HT-29 (cell line): ENCODE measurements at regions not wholly inside any gene's neighbourhood (a gene's known extent, or its start where the extent isn't known, plus 50 kb on each side); places are given as distances from the start of the nearest gene placed in this dataset.
A peak's percentile ranks its signal among the peaks of the same experiment; 100 is the strongest.

Experiments used
- DNase-seq: peaks from one replicate; pipeline ENCODE4 v3.0.0-alpha.2; 2015; ENCODE audit warnings: low spot score

DNA sequence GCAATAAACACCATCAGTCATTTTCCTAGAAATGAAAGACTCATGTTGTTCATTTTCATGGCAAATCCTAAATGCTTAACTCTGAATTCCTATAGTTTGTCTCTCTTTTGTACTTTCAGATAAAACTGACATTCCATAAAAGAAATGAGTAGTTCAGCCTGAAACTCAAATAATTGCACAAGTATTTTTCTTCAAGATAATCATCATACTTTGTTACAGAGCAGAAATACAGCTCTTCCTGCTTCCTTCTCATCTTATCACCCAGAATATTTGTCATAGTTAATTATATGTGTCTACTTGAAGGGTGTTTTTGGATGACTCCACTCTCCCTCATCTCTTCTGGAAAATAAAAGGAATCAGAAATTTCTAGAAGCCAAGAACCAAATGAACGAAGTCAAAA, 141.1 kb downstream of the HNMT start:
- no peak for DNase-seq

- DNase-seq: no peak
Observed at GRCh38 chr2:138106606-138107005, 142.3 kb downstream of the HNMT start.

GRCh38 chr2:138107288-138107687, 143.0 kb downstream of the HNMT start:
- no peak for DNase-seq

DNA sequence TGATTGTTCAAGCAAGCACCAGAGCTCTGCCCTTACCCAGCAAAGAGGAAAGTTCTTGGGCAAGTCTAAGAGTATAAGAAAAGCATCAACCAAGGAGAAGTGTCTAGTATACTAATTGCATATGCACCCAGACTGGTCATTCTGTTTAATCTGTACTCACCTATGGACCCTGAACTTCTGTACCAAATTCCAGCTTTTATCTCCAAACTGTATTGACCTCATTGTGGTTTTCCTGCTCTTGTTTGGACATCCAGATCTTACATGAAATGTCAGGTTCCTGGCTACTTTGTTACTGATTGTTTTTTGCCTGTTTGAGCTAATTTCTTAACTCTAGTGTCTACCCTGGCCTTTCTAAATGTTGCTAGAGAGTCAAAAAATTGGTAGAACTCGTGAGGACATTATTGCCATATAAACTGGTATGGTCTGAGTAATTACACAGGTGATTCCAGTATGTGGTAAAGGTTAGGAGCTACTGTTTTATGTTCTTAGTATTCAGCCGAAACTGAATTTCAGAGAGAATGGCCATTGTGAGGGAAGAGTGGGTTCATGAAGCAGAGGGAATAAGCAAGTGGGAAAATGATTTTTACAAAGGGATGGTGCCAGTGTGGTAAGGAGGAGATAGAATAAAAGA, 146.3 kb downstream of the HNMT start:
- DNase-seq: no peak

DNA sequence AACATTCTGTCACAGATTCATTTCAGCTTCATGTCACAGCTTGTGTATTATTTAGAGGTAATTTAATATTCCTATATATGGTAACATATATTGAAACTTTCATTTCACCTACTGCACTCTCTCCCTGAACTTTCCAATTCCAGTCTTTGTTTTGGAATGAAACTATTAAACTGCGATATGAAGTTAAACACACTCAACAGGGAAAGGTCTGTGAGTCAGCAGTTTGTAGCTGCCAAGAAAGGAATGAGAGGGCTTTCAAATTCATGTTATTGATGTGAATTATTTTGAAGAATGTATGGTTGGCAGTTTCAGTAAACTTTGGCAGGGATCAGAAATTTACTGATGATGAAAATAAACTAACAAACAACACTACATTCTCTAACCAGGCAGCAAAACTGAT, 148.3 kb downstream of the HNMT start:
- DNase-seq: no peak

DNA sequence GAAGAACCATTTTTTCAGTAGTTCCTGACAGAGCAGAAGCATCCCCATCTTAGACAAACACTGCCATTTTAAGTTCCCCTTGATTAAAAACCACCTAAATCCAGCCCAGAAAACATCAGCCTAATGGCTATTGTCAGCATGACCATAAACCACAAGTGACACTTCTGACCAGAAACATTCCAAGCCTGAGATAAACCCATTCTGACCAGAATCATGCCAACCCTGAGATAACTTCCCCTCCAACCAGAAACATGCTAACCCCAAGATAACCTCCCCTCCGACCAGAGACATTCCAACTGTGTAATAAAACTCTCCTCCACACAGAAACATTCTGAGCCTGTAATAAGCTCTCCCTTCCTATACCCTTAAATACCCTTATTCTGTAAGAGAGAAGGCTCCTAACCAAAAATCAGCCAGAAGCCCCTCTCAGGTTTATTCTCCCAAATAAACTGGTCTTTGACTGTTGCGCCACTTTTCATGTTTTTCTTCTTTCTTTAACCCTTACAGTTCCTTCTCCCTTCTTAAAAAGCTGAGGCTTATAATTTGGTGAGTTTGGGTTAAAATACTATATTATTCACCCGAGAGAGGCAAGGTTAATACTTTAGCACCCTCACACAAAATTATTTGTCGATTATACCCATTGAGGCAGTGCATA, 149.7 kb downstream of the HNMT start:
- no peak for DNase-seq

DNA sequence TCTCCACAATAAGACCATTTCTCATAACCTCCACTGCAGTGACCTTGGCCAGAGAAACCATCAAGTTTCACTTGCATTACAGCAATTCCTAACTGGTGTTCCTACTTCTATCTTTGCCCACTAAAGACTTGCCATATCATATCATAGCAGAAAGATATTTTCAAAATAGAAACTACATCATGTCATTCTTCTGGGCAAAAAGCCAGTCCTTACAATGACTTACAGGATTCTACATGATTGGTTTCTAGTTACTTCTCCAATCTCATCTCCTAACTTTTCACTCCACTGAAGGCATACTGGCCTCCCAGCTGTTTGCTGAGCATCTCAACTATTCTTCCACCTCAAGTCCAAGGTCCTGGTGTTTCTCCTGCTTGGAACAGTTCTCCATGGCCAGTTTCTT, 151.4 kb downstream of the HNMT start:
- DNase-seq: no peak

DNA sequence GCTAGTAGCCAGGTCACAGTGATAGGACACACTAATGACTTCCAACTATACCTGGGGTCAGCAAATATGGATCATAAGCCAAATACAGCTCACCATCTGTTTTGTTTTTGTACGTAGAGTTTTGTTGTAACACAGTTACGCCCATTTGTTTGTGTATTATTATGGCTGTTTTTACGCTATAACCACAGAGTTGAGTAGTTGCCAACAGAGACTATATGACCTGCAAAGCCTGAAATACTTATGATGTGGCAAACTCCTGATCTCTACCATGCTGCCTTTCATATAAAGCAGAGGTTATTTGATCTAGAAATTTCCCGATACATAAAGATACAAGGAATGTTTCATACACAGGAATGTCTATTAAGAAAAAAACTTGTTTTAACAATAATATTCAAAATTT, 152.2 kb downstream of the HNMT start:
- DNase-seq: no peak

GRCh38 chr2:138121666-138122661, 157.7 kb downstream of the HNMT start:
- DNase-seq: peak; percentile 78

- DNase-seq: no peak
Observed at GRCh38 chr2:138122891-138123290, 158.6 kb downstream of the HNMT start.

DNA sequence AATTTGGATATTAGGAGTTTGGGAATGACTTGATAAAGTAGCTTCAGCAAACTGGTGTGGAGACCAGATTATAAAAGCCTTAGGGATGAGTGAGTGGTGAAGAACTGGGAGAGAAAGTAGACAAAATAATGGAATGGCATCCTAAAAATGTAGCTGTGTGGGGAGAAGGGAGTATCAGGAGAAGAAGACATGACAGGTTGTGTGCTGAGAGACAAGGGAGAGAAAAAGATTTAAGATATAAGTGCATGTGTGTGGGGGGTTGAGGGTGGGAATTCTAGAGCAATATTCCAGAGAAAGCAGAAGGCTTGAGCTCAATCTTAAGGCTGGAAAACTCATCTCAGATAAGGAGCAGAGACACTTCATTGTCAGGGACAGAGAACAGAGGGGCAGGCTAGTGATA, 159.5 kb downstream of the HNMT start:
- DNase-seq: no peak

GRCh38 chr2:138124521-138124920, 160.2 kb downstream of the HNMT start:
- DNase-seq: no peak

DNA sequence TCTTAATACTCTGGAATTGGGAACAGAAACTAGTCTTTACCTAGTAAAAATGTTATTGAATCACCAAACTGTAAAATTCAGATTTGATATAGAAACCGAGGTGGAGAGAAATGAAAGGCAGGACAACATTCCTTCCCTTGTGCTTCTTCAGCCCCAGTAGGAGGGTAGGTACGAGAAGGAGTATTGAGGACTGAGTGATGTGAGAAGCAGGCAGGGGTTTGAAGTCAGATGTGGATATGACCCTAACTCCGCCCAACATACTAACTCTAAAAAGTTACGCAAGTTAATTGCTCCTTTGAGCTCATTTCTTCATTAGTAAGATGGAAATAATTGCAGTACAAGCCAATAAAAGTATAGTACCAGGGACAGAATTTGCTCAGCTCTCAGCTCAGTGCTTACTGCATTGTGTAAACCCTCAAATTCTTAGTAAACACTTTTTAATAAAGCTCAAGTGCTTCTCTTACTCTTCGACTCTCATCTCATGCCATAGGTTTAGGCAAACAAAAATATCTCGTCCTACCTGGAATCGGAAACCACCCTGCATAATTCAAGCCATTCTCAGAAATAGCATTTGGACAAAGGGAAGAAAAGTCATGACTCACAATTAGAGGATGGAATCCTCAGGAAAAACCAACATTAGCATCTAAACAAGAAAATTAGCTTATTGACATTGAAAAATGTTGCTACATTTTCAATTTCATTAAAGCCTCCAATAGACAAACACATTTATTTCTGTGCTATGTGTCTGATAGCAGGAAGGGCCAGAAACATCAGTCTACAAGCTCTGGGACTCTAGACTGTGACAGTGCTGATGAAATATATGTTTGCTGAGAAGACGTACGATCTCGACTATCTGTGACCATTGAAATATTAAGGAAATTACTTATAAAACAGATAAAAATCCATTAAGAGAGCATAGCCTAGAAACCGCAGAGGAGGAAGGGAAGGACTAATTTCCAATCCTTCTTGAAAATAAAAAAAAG, 161.3 kb downstream of the HNMT start:
- no peak for DNase-seq

- no peak for DNase-seq
Observed at GRCh38 chr2:138132108-138132507, 167.8 kb downstream of the HNMT start.

GRCh38 chr2:138137949-138138348, 173.7 kb downstream of the HNMT start:
- DNase-seq: no peak

- no peak for DNase-seq
Observed at GRCh38 chr2:138147796-138148195, 183.5 kb downstream of the HNMT start.

DNA sequence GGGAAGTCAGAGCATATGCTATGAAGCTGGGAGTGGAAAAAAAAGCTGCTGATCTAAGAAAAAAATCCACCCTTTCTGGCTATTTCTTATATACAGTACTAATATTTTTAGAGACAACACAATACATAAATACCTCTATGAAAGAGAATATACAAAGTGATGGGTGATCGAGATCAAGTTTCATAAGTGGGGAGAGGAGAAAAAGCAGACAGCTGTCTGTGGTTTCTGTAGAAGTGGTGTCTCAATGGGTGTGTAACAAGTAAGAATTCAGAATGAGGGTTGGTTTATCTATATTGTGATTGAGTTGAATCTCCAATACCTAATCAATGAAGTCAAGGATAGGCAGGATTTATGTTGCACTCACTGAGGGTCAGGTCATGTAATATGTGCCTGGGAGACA, 191.0 kb downstream of the HNMT start:
- DNase-seq: no peak

- DNase-seq: no peak
Observed at GRCh38 chr2:138157372-138157771, 193.1 kb downstream of the HNMT start.

GRCh38 chr2:138170485-138170884, 206.2 kb downstream of the HNMT start:
- no peak for DNase-seq

DNA sequence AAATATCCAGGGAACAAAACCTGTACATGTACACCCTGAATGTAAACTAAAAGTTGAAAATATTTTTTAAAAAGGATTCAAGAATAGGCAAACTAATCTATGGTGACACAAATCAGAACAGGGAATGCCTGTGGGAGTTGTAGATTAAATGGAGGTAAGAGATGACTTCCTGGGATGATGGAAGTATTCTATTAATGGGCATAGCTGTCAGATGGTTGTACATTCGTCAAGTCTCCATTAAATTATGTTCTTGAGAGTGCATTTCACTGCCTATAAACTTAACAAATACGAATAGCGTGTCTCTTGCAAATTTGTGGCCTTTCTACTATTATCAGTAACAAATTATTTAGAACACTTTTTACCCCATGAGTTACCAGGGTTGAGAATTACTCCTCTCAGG, 207.0 kb downstream of the HNMT start:
- DNase-seq: no peak

DNA sequence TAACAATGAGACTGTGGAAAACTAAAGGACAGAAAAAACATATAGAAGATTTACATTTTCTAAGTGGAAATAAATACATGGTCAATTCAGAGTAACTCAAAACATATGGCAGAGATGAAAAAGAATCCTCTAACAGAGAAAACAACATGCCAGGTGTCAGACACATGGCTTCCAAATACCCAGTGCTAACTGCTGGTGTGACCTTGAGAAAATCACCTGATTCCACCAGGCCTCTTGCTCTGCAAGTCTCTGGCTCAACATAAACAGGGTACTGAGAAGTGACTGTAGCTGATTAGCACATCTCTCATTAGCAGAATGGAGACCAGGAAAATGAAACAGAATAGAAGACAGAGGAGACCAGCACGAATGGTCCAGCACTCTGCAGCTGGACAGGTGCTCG, 210.8 kb downstream of the HNMT start:
- no peak for DNase-seq
